GM12891 (cell line): ENCODE measurements at regions not wholly inside any gene's neighbourhood (a gene's known extent, or its start where the extent isn't known, plus 50 kb on each side); places are given as distances from the start of the nearest gene placed in this dataset.
A peak's percentile ranks its signal among the peaks of the same experiment; 100 is the strongest.

ENCODE experiments used
- DNase-seq: peaks from one replicate; pipeline ENCODE4 v3.0.0; 2011; ENCODE audit warnings: low spot score; ENCODE audit not compliant: insufficient read length
- FAIRE-seq: peaks from 2 replicates; lab custom pipeline; 2011; peaks lifted over from hg19 to GRCh38; lab: Jason Lieb, UNC
- PAX5 ChIP-seq: IDR thresholded peaks from 2 replicates; pipeline ENCODE4 v1.6.1; 2011; ENCODE audit warnings: low read length, moderate library complexity, mild to moderate bottlenecking; ENCODE audit not compliant: insufficient read depth, severe bottlenecking
- POLR2A ChIP-seq: IDR thresholded peaks from 2 replicates; pipeline ENCODE4 v1.6.1; 2011; ENCODE audit warnings: low read depth, low read length, control low read depth
- POLR2AphosphoS5 ChIP-seq: IDR thresholded peaks from 2 replicates; pipeline ENCODE4 v1.6.1; 2011; ENCODE audit warnings: low read depth, low read length, control low read depth
- POU2F2 ChIP-seq: IDR thresholded peaks from 2 replicates; pipeline ENCODE4 v1.6.1; 2011; ENCODE audit warnings: low read depth, mild to moderate bottlenecking, control low read depth, low read length, moderate library complexity
- SPI1 ChIP-seq: IDR thresholded peaks from 2 replicates; pipeline ENCODE4 v1.6.1; 2011; ENCODE audit warnings: low read depth, low read length, control low read depth
- TAF1 ChIP-seq: IDR thresholded peaks from 2 replicates; pipeline ENCODE4 v1.6.1; 2011; ENCODE audit warnings: low read depth, low read length, control low read depth

DNA sequence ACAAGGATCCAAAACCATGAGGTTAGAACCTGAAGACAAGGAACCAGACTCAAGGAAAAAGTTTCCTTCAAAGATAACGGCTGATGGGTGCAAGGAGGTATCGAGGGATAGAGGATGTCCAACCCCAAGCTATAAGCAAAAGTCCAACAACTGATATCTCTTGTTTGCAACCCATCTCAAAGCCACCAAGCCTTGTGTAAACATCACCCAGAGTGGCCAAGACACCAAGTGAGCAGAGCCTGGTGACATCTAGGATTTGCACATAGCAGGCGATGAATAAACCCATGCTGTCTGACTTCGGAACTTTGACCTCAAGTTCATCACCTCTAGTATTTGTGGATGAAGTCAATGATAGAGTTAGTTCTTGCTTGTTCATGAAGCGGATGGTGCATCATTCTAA is 180.7 kb downstream of the ETS2 start:
- DNase-seq = no peak
- FAIRE-seq = no peak
- TF ChIP-seq POLR2A (no peak), TAF1 (no peak), POU2F2 (no peak), SPI1 (no peak), PAX5 (no peak), POLR2AphosphoS5 (no peak)

DNA sequence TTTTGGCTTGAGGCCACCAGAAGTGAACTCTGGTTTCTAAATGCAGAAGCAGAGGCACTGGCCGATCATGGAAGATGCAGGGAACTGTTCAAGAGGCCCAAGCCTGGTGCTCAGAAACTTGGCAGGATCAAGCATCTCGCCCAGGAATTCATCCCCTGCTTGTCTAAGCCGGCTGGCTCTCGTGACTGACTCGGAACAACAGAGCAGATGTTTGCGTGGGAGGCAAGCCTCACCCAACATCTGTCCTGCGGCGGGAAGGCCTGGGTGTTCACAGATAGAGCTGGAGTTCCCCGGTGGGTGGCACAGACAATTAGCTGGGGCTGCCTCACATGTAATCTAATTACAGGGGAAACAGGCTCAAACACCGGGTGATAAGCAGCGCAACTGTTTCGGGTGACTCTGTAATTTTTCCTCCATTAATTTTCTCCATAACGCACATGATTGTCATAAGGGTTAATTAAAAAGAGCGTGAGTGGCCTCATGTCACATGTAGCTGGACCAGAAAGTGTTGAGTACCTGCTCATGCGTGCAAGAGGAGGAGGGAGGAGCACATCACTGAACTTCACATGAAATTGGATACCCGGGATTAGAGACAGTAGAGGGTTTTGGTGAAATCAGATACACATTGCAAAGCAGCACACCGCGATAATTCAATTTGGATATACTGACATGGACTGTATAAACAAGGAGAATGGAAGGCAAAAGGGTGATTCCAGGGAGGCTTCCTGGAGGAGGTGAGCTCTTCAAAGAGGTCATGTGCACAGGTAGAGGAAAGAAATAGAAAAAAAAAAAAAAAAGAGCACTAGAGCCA is 180.0 kb downstream of the ETS2 start:
- FAIRE-seq (no peak), DNase-seq (peak; percentile 35)
- no peak for TF ChIP-seq POLR2AphosphoS5
- no peak for TF ChIP-seq SPI1
- no peak for TF ChIP-seq POLR2A

DNA sequence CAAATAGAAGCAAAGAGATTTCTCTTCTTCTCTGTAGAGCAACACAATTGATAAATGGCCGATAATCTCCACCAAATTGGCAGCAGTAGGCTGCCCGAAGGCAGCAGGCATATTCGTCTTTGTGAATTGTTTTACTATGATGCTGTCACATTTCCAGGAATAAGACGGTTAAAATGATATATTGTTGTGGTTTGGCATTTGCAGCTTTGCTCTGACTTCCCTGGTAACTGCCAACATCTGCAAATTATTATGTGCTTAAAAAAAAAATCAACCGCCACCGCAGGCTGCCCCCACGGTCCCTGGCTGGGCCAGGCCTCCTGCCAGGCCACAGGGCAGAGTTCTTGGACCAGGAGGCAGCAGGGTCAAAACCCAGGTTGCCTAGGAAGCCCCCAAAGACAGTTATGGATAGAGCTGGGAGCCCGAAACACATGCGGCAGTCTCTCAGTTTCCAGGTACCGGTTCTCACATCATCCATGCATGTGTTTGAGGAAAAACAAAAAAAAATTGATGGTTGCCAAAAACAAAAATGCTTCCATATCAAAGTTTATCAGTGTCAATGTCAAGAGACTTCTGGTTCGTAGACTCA is 179.3 kb downstream of the ETS2 start:
- no peak for TF ChIP-seq POLR2AphosphoS5
- TF ChIP-seq TAF1 = no peak
- TF ChIP-seq SPI1 = no peak
- no peak for TF ChIP-seq PAX5
- TF ChIP-seq POU2F2 = no peak
- no peak for TF ChIP-seq POLR2A
- DNase-seq (no peak), FAIRE-seq (no peak)

DNA sequence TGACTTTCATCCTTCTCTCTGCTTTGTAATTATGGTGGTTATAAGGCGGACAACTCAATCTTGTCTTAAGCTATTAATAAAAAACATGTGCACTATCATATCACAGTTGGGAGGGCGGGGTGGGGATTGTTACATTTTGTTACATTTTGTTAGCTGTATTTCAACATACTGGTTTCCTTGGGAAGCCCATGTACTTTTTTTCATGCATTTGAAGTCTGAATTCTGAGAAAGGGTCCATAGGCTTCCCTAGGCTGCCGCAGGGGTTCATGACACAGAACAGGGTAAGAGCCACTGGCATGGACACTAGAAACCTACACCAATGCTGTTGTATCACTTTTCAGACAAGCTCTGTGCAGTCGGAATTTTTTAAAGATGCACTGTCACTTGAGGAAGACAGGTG is 178.8 kb downstream of the ETS2 start:
- TF ChIP-seq POU2F2 (no peak), TAF1 (no peak), POLR2AphosphoS5 (no peak), POLR2A (no peak), PAX5 (no peak), SPI1 (no peak)
- no peak for FAIRE-seq
- DNase-seq = no peak

DNA sequence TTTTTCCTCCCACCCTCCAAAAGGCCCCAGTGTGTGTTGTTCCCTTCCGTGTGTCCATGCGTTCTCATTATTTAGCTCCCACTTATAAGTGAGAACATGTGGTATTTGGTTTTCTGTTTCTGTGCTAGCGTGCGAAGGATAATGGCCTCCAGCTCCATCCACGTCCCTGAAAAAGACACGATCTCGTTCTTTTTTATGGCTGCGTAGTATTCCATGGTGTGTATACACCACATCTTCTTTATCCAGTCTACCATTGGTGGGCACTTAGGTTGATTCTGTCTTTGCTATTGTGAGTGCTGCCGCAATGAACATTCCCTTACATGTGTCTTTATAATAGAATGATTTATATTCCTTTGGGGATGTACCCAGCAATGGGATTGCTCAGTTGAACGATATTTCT is 177.8 kb downstream of the ETS2 start:
- TF ChIP-seq TAF1 (no peak), POLR2AphosphoS5 (no peak), POU2F2 (no peak), SPI1 (no peak), POLR2A (no peak), PAX5 (no peak)
- FAIRE-seq (no peak), DNase-seq (no peak)

DNA sequence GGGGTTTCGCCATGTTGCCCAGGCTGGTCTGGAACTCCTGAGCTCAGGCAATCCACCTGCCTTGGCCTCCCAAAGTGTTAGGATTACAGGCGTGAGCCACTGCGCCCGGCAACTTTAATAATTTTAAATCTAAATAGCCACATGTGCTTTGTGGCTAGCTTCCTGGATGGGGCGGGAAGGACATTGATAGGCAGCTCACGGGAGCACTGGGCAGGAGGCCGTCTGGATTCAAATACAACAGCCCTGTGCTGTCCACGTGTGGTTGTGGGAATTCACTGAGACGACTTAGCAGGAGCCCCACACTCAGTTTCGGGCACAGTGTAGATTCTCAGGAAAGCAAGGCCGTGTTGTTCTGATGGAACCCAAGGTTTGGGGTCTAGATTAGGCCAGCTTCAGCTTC is 177.1 kb downstream of the ETS2 start:
- no peak for TF ChIP-seq POLR2A
- no peak for TF ChIP-seq SPI1
- no peak for FAIRE-seq
- DNase-seq = no peak

DNA sequence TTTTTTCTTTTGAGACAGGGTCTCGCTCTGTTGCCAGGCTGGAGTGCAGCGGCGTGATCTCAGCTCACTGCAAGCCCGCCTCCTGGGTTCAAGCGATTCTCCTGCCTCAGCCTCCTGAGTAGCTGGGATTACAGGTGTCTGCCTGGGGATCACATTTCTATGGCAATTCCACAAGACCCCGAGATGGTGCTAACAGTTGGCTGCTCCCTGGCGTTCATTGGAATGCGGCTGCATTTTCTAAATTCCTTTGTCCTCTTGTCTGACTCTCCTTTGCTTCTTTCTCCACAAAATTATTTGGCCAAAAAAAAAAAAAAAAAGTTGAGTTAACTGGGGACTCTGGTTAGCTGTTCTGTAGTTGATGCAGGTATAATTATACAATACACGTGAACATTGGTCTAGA is 176.4 kb downstream of the ETS2 start:
- no peak for TF ChIP-seq TAF1
- TF ChIP-seq POLR2A = no peak
- no peak for TF ChIP-seq PAX5
- TF ChIP-seq POLR2AphosphoS5 = no peak
- TF ChIP-seq POU2F2 = no peak
- TF ChIP-seq SPI1 = no peak
- FAIRE-seq = no peak
- no peak for DNase-seq

DNA sequence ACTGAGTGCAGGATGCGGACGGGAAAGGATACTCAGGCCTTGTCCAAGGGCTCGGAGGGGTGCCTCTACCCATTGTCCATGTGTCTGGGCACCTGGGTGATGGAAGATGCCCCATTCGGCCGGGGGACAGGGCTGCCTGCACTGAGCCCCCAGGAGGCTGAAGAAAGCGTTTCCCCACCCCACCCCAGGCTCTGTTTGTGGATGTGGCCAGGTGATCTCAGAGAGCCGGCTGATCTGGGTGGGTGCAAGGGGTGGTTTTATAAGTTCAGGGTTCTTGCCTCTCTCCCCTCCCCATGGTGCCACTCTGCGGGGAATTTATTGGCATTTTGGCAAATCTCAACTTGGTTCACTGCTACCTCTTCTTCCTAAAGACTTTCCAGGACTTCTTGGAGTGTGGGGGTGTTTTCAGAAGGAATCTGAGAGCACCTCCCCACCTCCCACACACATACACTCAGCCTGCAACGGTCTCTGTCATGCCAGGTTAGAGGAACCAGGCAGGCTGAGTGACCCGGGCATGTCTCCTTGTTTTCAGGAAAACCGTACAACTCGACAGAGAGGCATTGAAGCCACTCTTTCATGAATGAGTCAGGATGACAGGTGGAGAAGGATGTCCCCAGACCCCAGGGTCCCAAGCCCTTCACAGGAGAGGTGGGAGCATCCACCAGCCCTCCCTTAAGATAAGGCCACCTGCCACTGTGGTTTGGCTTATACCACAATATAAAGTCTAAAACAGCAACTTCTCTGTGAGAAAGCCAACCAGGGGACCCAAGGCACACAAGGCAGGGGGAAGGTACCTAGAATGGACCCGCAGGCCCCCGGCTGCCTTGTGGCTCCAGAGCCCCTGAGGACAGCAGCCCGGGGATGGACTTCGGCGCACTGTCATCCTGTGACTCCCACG is 174.9 kb downstream of the ETS2 start:
- FAIRE-seq = no peak
- DNase-seq = no peak
- TF ChIP-seq POLR2A = no peak
- no peak for TF ChIP-seq PAX5
- TF ChIP-seq TAF1 = no peak
- no peak for TF ChIP-seq POU2F2
- TF ChIP-seq POLR2AphosphoS5 = no peak
- no peak for TF ChIP-seq SPI1

DNA sequence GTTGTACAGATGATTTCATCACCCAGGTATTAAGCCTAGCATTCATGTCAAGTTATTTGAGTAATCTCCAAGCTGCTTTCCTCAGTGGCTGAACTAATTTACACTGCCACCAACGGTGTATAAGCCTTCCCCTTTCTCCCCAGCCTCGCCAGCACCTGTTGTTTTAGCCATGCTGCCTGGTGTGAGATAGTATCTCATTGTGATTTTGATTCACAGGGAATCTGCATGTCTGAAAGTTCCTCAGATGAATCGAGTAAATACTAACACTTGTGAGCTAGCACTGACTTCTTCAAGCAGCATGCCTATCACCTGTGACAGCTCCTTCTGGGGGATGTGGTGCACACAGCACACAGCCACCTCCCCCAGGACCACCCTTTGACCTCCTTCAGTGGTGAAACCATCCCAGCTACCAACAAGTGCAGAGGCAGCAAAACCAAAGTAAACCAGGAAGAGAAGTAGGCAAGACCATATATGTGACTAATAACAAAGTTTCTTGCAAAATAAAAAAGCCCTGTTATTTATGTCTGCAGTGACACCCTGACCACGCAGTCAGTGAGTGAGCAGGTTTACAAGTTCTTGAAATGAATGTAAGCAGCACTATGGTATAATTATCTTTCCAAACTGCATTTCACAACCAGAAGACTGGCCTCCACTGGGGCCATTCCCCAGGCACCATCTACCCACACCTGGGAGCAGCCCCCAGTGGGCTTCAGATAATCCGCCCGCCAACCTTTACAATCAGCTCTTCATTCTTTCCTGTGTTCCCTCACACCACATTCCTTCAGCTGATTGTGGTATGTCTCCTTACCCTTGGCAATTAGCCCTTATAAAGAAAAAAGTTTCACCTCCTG is 173.8 kb downstream of the ETS2 start:
- FAIRE-seq (no peak), DNase-seq (no peak)
- TF ChIP-seq TAF1 (no peak), SPI1 (no peak), PAX5 (no peak), POLR2AphosphoS5 (no peak), POLR2A (no peak), POU2F2 (no peak)
